ENCODE measurements at regions not wholly inside any gene's neighbourhood (a gene's known extent, or its start where the extent isn't known, plus 50 kb on each side); places are given as distances from the start of the nearest gene placed in this dataset.

DNA sequence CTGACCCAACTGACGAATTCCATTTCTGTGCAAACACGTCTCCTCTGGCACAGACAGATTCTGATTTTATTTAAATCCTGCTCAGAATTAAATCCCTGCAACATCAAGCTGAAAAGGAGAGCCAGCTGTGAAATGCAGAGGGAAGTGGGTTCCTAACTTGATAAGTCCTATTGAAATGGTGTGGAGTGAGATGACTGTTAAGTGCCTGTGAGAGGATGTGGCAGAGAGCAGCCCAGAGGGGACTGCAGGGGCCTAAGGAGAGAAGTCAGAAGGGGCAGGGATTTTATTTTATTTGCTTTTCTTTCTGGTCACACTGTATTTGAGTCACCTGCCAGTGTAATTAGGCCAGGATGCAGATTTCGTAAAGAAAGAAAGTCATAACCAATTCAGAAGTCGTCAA, 277.4 kb downstream of the NKX6-1 start:
- BruUV-seq (replicated peaks), result no TSS peak
- H3K4me1 ChIP-seq (ENCODE audit: control insufficient read depth, insufficient read depth, low read length), result no peaks in the 10 kb centered on the region
- in situ Hi-C loops (cut with HindIII; ENCODE audit: low pct_unique_long_range_greater_than_20kb, low sequenced_read_pairs), result no loop called here
- no peaks in the 10 kb centered on the region for H3K27me3 ChIP-seq (ENCODE audit: control insufficient read depth, insufficient read depth, low read length)
- DNase-seq (ENCODE audit: low read depth, low spot score) (no peak), ATAC-seq (no peak)
- POLR2A ChIA-PET, result no interaction called here
- CTCF ChIA-PET, result no interaction called here
- H3K4me3 ChIP-seq (ENCODE audit: low read depth in 2 of 2, low read length in 2 of 2), result no peak overlapping the region
- intact Hi-C loops (cut with micrococcal nuclease; ENCODE audit: unreplicated experiment), result no loop called here
- H3K36me3 ChIP-seq (ENCODE audit: control insufficient read depth, insufficient read depth, low read length), result no peaks in the 10 kb centered on the region
- TF ChIP-seq, protein P1, sequence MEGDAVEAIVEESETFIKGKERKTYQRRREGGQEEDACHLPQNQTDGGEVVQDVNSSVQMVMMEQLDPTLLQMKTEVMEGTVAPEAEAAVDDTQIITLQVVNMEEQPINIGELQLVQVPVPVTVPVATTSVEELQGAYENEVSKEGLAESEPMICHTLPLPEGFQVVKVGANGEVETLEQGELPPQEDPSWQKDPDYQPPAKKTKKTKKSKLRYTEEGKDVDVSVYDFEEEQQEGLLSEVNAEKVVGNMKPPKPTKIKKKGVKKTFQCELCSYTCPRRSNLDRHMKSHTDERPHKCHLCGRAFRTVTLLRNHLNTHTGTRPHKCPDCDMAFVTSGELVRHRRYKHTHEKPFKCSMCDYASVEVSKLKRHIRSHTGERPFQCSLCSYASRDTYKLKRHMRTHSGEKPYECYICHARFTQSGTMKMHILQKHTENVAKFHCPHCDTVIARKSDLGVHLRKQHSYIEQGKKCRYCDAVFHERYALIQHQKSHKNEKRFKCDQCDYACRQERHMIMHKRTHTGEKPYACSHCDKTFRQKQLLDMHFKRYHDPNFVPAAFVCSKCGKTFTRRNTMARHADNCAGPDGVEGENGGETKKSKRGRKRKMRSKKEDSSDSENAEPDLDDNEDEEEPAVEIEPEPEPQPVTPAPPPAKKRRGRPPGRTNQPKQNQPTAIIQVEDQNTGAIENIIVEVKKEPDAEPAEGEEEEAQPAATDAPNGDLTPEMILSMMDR (IDR thresholded peaks at IDR 0.05), result no peak
- TF ChIP-seq, protein P2, sequence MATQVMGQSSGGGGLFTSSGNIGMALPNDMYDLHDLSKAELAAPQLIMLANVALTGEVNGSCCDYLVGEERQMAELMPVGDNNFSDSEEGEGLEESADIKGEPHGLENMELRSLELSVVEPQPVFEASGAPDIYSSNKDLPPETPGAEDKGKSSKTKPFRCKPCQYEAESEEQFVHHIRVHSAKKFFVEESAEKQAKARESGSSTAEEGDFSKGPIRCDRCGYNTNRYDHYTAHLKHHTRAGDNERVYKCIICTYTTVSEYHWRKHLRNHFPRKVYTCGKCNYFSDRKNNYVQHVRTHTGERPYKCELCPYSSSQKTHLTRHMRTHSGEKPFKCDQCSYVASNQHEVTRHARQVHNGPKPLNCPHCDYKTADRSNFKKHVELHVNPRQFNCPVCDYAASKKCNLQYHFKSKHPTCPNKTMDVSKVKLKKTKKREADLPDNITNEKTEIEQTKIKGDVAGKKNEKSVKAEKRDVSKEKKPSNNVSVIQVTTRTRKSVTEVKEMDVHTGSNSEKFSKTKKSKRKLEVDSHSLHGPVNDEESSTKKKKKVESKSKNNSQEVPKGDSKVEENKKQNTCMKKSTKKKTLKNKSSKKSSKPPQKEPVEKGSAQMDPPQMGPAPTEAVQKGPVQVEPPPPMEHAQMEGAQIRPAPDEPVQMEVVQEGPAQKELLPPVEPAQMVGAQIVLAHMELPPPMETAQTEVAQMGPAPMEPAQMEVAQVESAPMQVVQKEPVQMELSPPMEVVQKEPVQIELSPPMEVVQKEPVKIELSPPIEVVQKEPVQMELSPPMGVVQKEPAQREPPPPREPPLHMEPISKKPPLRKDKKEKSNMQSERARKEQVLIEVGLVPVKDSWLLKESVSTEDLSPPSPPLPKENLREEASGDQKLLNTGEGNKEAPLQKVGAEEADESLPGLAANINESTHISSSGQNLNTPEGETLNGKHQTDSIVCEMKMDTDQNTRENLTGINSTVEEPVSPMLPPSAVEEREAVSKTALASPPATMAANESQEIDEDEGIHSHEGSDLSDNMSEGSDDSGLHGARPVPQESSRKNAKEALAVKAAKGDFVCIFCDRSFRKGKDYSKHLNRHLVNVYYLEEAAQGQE (IDR thresholded peaks at IDR 0.05; ENCODE audit: insufficient read depth in 1 of 2, low read depth in 2 of 2, low read length in 1 of 2), result no peak
- no peak for TF ChIP-seq SIN3A (IDR thresholded peaks at IDR 0.05; ENCODE audit: borderline replicate concordance, insufficient read depth, low read depth, low read length)
- TF ChIP-seq TCF7L2 (IDR thresholded peaks at IDR 0.05; ENCODE audit: low read depth, low read length), result no peak
- no peak for TF ChIP-seq POLR2AphosphoS5 (IDR thresholded peaks at IDR 0.05; ENCODE audit: low read depth, low read length)
- H3K9me3 ChIP-seq (ENCODE audit: control insufficient read depth, insufficient read depth, low read depth, low read length), result no peaks in the 10 kb centered on the region
- no peak overlapping the region for H3K27ac ChIP-seq (ENCODE audit: low read length)

DNA sequence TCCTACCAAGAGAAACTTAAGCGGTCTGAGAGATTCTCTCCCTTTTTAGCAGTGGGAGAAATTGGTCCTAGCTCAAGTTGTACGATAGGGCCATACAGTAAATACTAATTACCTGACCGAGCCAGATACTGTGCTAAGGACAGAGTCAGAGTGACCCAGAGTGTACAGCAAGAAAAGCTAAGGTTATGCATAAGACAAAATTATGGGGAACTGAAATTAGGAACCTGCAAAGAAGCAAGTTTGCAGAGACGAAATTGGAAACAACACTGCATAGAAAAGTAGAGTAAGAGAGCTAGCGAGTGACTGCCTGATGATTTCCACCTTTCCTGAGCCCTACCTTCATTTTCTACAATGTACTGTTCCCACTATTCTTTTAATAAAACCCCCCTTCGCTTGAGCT, 278.1 kb downstream of the NKX6-1 start:
- no TSS peak for BruUV-seq (replicated peaks)
- no peaks in the 10 kb centered on the region for H3K27me3 ChIP-seq (ENCODE audit: control insufficient read depth, insufficient read depth, low read length)
- no peak overlapping the region for H3K27ac ChIP-seq (ENCODE audit: low read length)
- intact Hi-C loops (cut with micrococcal nuclease; ENCODE audit: unreplicated experiment), result no loop called here
- no peak overlapping the region for H3K4me3 ChIP-seq (ENCODE audit: low read depth in 2 of 2, low read length in 2 of 2)
- DNase-seq (ENCODE audit: low read depth, low spot score), result no peak
- CTCF ChIA-PET, result interaction anchor here (0.6 kb wide), 1 partner anchor 19 kb away, joined by 7 read pairs; no protein-coding TSS in a partner anchor
- no peaks in the 10 kb centered on the region for H3K4me1 ChIP-seq (ENCODE audit: control insufficient read depth, insufficient read depth, low read length)
- TF ChIP-seq, protein P1 (IDR thresholded peaks at IDR 0.05), result no peak
- TF ChIP-seq, protein P2 (IDR thresholded peaks at IDR 0.05; ENCODE audit: insufficient read depth in 1 of 2, low read depth in 2 of 2, low read length in 1 of 2), result no peak
- no peak for TF ChIP-seq POLR2AphosphoS5 (IDR thresholded peaks at IDR 0.05; ENCODE audit: low read depth, low read length)
- no peak for TF ChIP-seq TCF7L2 (IDR thresholded peaks at IDR 0.05; ENCODE audit: low read depth, low read length)
- no peak for TF ChIP-seq SIN3A (IDR thresholded peaks at IDR 0.05; ENCODE audit: borderline replicate concordance, insufficient read depth, low read depth, low read length)
- POLR2A ChIA-PET, result no interaction called here
- H3K9me3 ChIP-seq (ENCODE audit: control insufficient read depth, insufficient read depth, low read depth, low read length), result no peaks in the 10 kb centered on the region
- no peak for ATAC-seq
- in situ Hi-C loops (cut with HindIII; ENCODE audit: low pct_unique_long_range_greater_than_20kb, low sequenced_read_pairs), result no loop called here
- H3K36me3 ChIP-seq (ENCODE audit: control insufficient read depth, insufficient read depth, low read length), result no peaks in the 10 kb centered on the region
